ENCODE measurements at regions not wholly inside any gene's neighbourhood (a gene's known extent, or its start where the extent isn't known, plus 50 kb on each side); places are given as distances from the start of the nearest gene placed in this dataset.
"Not testable (repeated sequence)": the region's sequence is repeated elsewhere in the genome, so short reads cannot be mapped to it uniquely, and the experiment has no call there.

- Histone ChIP-seq H3K4me3 (ENCODE audit: low read length in 2 of 2) (no peak overlapping the region), H3K4me1 (ENCODE audit: control insufficient read depth in 2 of 2, insufficient read depth in 2 of 2, low read length in 2 of 2) (no peaks in the 10 kb centered on the region), H3K9me3 (ENCODE audit: control insufficient read depth in 2 of 2, insufficient read depth in 1 of 2, low read length in 1 of 2) (no peaks in the 10 kb centered on the region), H3K27ac (ENCODE audit: low read depth in 1 of 2, low read length in 1 of 2) (no peak overlapping the region), H3K36me3 (ENCODE audit: control insufficient read depth in 2 of 2, insufficient read depth in 2 of 2, low read length in 1 of 2) (no peaks in the 10 kb centered on the region), H3K27me3 (ENCODE audit: control insufficient read depth in 2 of 2, insufficient read depth in 1 of 2, low read length in 1 of 2) (no peaks in the 10 kb centered on the region)
- WGBS = 79% methylated on average over 2 of the region's 2 CpGs
- DNase-seq (ENCODE audit: low read depth in 6 of 9, low spot score in 9 of 9) = no peak
Measured at GRCh38 chr10:21398563-21399231, 126.8 kb downstream of the SKIDA1 start.

DNA sequence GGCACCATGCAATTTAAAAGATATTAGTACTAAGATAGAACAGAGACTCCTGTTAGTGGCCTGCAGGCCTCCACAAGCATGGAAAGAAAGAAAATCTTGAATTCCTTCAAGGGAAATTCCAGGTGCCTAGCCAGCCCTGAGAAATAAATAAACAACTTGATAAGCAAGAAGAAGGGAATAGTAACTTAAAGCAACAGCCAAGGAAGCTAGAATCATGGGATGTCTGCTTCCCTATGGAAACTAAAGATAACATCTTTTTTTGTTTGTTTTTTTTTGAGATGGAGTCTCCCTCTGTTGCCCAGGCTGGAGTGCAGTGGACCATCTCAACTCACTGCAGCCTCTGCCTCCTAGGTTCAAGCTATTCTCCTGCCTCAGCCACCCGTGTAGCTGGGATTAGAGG, 128.6 kb downstream of the SKIDA1 start:
- no peaks in the 10 kb centered on the region for H3K36me3 ChIP-seq (ENCODE audit: control insufficient read depth in 2 of 2, insufficient read depth in 2 of 2, low read length in 1 of 2)
- no peak for DNase-seq (ENCODE audit: low read depth in 6 of 9, low spot score in 9 of 9)
- no peaks in the 10 kb centered on the region for H3K9me3 ChIP-seq (ENCODE audit: control insufficient read depth in 2 of 2, insufficient read depth in 1 of 2, low read length in 1 of 2)
- H3K27me3 ChIP-seq (ENCODE audit: control insufficient read depth in 2 of 2, insufficient read depth in 1 of 2, low read length in 1 of 2) = no peaks in the 10 kb centered on the region
- no peaks in the 10 kb centered on the region for H3K4me1 ChIP-seq (ENCODE audit: control insufficient read depth in 2 of 2, insufficient read depth in 2 of 2, low read length in 2 of 2)
- 87% methylated on average over 1 of the region's 1 CpG for WGBS
- H3K27ac ChIP-seq (ENCODE audit: low read depth in 1 of 2, low read length in 1 of 2) = no peak overlapping the region
- H3K4me3 ChIP-seq (ENCODE audit: low read length in 2 of 2) = no peak overlapping the region

DNA sequence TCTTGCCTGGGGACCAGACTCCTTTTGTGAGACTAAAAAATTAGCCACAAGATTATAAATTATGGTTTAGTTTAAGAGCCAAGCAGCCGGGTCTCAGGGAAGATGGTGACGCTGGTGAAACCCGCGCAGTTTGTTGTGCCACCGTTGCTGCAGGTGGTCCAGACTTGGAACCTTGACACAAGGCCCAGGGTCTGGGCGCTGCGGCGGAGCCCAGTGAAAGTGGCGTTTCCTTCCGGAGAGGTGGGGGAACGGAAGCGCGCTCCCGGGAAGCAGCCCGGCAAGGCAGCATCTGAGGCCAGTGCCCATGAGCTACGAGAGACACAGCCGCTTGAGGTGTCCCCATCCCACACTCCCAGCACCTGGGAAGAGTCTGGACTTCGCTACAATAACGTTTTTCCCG, 131.6 kb downstream of the SKIDA1 start:
- WGBS = 96% methylated on average over 20 of the region's 20 CpGs
- H3K9me3 ChIP-seq (ENCODE audit: control insufficient read depth in 2 of 2, insufficient read depth in 1 of 2, low read length in 1 of 2) = no peaks in the 10 kb centered on the region
- no peak overlapping the region for H3K4me3 ChIP-seq (ENCODE audit: low read length in 2 of 2)
- no peaks in the 10 kb centered on the region for H3K4me1 ChIP-seq (ENCODE audit: control insufficient read depth in 2 of 2, insufficient read depth in 2 of 2, low read length in 2 of 2)
- no peak for DNase-seq (ENCODE audit: low read depth in 6 of 9, low spot score in 9 of 9)
- H3K27me3 ChIP-seq (ENCODE audit: control insufficient read depth in 2 of 2, insufficient read depth in 1 of 2, low read length in 1 of 2) = no peaks in the 10 kb centered on the region
- no peak overlapping the region for H3K27ac ChIP-seq (ENCODE audit: low read depth in 1 of 2, low read length in 1 of 2)
- no peaks in the 10 kb centered on the region for H3K36me3 ChIP-seq (ENCODE audit: control insufficient read depth in 2 of 2, insufficient read depth in 2 of 2, low read length in 1 of 2)

DNA sequence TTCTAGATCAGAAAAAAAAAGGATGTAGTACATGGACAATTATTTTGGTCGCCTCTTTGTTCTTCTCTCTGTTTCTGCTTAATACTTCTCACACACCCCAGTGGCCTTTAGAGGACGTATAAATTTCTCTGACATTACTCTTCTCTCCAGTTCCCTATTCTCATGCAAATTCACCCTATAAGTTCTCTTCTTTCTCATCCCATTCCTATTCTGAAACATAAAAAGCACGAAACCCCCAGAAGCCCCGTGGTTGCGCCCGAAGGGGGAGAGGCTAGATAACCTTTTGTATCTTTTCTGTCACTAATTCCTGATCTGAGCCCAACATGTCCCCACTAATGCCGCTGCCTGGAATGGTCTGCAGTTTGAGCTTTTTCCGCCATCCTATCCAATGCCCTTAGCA, 136.9 kb downstream of the SKIDA1 start:
- no peak for DNase-seq (ENCODE audit: low read depth in 6 of 9, low spot score in 9 of 9)
- Histone ChIP-seq H3K9me3 (ENCODE audit: control insufficient read depth in 2 of 2, insufficient read depth in 1 of 2, low read length in 1 of 2) (no peaks in the 10 kb centered on the region), H3K4me3 (ENCODE audit: low read length in 2 of 2) (no peak overlapping the region), H3K27me3 (ENCODE audit: control insufficient read depth in 2 of 2, insufficient read depth in 1 of 2, low read length in 1 of 2) (no peaks in the 10 kb centered on the region), H3K4me1 (ENCODE audit: control insufficient read depth in 2 of 2, insufficient read depth in 2 of 2, low read length in 2 of 2) (no peaks in the 10 kb centered on the region), H3K36me3 (ENCODE audit: control insufficient read depth in 2 of 2, insufficient read depth in 2 of 2, low read length in 1 of 2) (no peaks in the 10 kb centered on the region), H3K27ac (ENCODE audit: low read depth in 1 of 2, low read length in 1 of 2) (no peak overlapping the region)
- 92% methylated on average over 8 of the region's 8 CpGs for WGBS

- DNase-seq (ENCODE audit: low read depth in 6 of 9, low spot score in 9 of 9) = no peak
- H3K36me3 ChIP-seq (ENCODE audit: control insufficient read depth in 2 of 2, insufficient read depth in 2 of 2, low read length in 1 of 2) = no peaks in the 10 kb centered on the region
- 92% methylated on average over 11 of the region's 11 CpGs for WGBS
- no peaks in the 10 kb centered on the region for H3K9me3 ChIP-seq (ENCODE audit: control insufficient read depth in 2 of 2, insufficient read depth in 1 of 2, low read length in 1 of 2)
- no peaks in the 10 kb centered on the region for H3K4me1 ChIP-seq (ENCODE audit: control insufficient read depth in 2 of 2, insufficient read depth in 2 of 2, low read length in 2 of 2)
- H3K27ac ChIP-seq (ENCODE audit: low read depth in 1 of 2, low read length in 1 of 2) = no peak overlapping the region
- no peak overlapping the region for H3K4me3 ChIP-seq (ENCODE audit: low read length in 2 of 2)
- H3K27me3 ChIP-seq (ENCODE audit: control insufficient read depth in 2 of 2, insufficient read depth in 1 of 2, low read length in 1 of 2) = no peaks in the 10 kb centered on the region
Measured at GRCh38 chr10:21387868-21388267, 137.6 kb downstream of the SKIDA1 start.

DNA sequence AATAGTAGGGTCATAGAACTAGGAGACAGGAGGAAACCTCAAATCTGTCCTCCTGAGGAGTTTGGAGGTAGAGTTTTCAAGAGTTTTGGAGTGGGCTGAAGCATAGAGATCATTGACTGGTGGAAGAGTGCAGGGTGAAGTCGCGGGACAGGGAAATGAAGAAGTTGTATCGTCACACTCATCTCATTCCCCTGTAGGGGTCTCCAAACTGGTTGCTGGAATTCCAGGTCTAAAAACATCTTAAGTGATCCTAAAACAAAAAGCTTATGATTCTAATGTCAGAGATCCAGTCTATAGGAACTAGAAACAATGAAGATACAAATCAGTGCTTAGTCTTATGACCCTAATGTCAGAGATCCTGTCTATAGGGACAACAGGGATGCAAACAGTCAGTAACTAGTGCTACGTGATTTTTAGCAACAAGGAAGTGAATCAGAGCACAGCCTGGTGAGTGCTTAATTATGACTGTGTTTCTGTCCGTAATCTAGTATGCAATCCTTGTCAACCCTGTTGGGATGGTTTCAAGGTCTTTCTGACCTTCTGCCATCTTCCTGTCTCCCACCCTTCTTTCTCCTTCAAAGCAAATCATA, 139.4 kb downstream of the SKIDA1 start:
- WGBS = 95% methylated on average over 5 of the region's 5 CpGs
- H3K9me3 ChIP-seq (ENCODE audit: control insufficient read depth in 2 of 2, insufficient read depth in 1 of 2, low read length in 1 of 2) = no peaks in the 10 kb centered on the region
- no peaks in the 10 kb centered on the region for H3K27me3 ChIP-seq (ENCODE audit: control insufficient read depth in 2 of 2, insufficient read depth in 1 of 2, low read length in 1 of 2)
- H3K4me1 ChIP-seq (ENCODE audit: control insufficient read depth in 2 of 2, insufficient read depth in 2 of 2, low read length in 2 of 2) = no peaks in the 10 kb centered on the region
- no peak overlapping the region for H3K27ac ChIP-seq (ENCODE audit: low read depth in 1 of 2, low read length in 1 of 2)
- no peaks in the 10 kb centered on the region for H3K36me3 ChIP-seq (ENCODE audit: control insufficient read depth in 2 of 2, insufficient read depth in 2 of 2, low read length in 1 of 2)
- no peak overlapping the region for H3K4me3 ChIP-seq (ENCODE audit: low read length in 2 of 2)
- no peak for DNase-seq (ENCODE audit: low read depth in 6 of 9, low spot score in 9 of 9)

DNA sequence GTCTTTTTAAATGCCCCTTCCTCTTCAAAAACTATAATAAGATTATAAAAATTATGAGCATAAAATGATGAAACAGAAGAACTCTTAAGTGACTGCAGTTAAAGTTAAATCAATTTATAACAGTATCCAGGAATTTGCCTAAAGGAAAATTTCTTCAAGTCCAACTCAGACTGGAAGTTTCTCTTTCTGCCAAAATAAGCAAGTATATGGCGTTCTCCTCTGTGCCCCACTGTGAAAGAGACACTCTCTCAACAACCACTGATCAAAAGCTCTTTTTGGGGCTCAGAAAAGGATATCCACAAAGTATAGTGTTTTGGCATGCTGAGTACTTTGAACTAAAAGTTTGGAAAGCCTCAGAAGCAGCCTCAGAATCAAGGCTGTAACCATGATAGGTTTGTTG, 139.9 kb downstream of the SKIDA1 start:
- WGBS = 95% methylated on average over 1 of the region's 1 CpG
- Histone ChIP-seq H3K4me3 (ENCODE audit: low read length in 2 of 2) (no peak overlapping the region), H3K9me3 (ENCODE audit: control insufficient read depth in 2 of 2, insufficient read depth in 1 of 2, low read length in 1 of 2) (no peaks in the 10 kb centered on the region), H3K36me3 (ENCODE audit: control insufficient read depth in 2 of 2, insufficient read depth in 2 of 2, low read length in 1 of 2) (no peaks in the 10 kb centered on the region), H3K27ac (ENCODE audit: low read depth in 1 of 2, low read length in 1 of 2) (no peak overlapping the region), H3K27me3 (ENCODE audit: control insufficient read depth in 2 of 2, insufficient read depth in 1 of 2, low read length in 1 of 2) (no peaks in the 10 kb centered on the region), H3K4me1 (ENCODE audit: control insufficient read depth in 2 of 2, insufficient read depth in 2 of 2, low read length in 2 of 2) (no peaks in the 10 kb centered on the region)
- no peak for DNase-seq (ENCODE audit: low read depth in 6 of 9, low spot score in 9 of 9)

GRCh38 chr10:21379143-21379542, 146.3 kb downstream of the SKIDA1 start:
- Histone ChIP-seq H3K36me3 (ENCODE audit: control insufficient read depth in 2 of 2, insufficient read depth in 2 of 2, low read length in 1 of 2) (no peaks in the 10 kb centered on the region), H3K27me3 (ENCODE audit: control insufficient read depth in 2 of 2, insufficient read depth in 1 of 2, low read length in 1 of 2) (no peaks in the 10 kb centered on the region), H3K4me3 (ENCODE audit: low read length in 2 of 2) (no peak overlapping the region), H3K27ac (ENCODE audit: low read depth in 1 of 2, low read length in 1 of 2) (no peak overlapping the region), H3K9me3 (ENCODE audit: control insufficient read depth in 2 of 2, insufficient read depth in 1 of 2, low read length in 1 of 2) (no peaks in the 10 kb centered on the region), H3K4me1 (ENCODE audit: control insufficient read depth in 2 of 2, insufficient read depth in 2 of 2, low read length in 2 of 2) (no peaks in the 10 kb centered on the region)
- WGBS = 46% methylated on average over 3 of the region's 3 CpGs
- no peak for DNase-seq (ENCODE audit: low read depth in 6 of 9, low spot score in 9 of 9)

DNA sequence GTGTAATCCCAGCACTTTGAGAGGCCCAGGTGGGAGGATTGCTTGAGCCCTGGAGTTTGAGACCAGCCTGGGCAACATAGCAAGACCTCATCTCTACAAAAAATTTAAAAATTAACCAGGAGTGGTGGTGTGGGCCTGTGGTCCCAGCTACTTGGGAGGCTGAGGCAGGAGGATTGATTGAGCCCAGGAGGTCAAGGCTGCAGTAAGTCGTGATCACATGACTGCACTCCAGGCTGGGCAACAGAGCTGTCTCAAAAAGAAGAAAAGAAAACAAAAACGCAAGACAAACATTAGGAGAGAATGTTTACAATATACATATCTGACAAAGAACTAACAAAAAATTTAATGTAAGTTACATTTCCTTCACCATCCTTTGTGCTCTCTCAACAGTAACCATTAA, 150.2 kb downstream of the SKIDA1 start:
- H3K4me3 ChIP-seq (ENCODE audit: low read length in 2 of 2); DNase-seq (ENCODE audit: low read depth in 6 of 9, low spot score in 9 of 9); H3K9me3 ChIP-seq (ENCODE audit: control insufficient read depth in 2 of 2, insufficient read depth in 1 of 2, low read length in 1 of 2); H3K4me1 ChIP-seq (ENCODE audit: control insufficient read depth in 2 of 2, insufficient read depth in 2 of 2, low read length in 2 of 2); H3K36me3 ChIP-seq (ENCODE audit: control insufficient read depth in 2 of 2, insufficient read depth in 2 of 2, low read length in 1 of 2); H3K27ac ChIP-seq (ENCODE audit: low read depth in 1 of 2, low read length in 1 of 2); H3K27me3 ChIP-seq (ENCODE audit: control insufficient read depth in 2 of 2, insufficient read depth in 1 of 2, low read length in 1 of 2): not testable (repeated sequence)
- 96% methylated on average over 2 of the region's 2 CpGs for WGBS

Data from thymus (tissue), 11 donors.